ENCODE measurements at regions not wholly inside any gene's neighbourhood (a gene's known extent, or its start where the extent isn't known, plus 50 kb on each side); places are given as distances from the start of the nearest gene placed in this dataset.

DNA sequence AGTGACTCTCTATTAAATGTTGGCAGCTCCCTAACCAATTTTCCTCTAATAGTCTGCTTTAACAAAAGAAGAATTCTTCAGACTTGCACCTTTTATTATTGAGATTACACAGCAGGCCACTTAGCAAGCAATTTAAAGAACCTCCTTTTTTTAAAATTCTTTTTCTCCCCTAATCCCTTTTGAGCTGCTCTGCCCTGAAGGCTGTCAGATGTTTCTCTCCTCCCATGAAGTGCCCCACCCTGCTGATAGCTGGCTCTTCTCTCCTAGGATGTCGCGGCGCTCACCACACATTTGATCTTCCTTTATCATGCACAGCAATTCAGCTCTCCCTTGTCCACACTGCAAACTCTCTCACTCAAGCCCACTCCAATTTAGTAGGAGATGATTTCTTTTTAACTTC is 1471.1 kb upstream of the ACO1 start:
- H2AFZ ChIP-seq (ENCODE audit: low read length) = no peak overlapping the region
- TF ChIP-seq, protein P1, sequence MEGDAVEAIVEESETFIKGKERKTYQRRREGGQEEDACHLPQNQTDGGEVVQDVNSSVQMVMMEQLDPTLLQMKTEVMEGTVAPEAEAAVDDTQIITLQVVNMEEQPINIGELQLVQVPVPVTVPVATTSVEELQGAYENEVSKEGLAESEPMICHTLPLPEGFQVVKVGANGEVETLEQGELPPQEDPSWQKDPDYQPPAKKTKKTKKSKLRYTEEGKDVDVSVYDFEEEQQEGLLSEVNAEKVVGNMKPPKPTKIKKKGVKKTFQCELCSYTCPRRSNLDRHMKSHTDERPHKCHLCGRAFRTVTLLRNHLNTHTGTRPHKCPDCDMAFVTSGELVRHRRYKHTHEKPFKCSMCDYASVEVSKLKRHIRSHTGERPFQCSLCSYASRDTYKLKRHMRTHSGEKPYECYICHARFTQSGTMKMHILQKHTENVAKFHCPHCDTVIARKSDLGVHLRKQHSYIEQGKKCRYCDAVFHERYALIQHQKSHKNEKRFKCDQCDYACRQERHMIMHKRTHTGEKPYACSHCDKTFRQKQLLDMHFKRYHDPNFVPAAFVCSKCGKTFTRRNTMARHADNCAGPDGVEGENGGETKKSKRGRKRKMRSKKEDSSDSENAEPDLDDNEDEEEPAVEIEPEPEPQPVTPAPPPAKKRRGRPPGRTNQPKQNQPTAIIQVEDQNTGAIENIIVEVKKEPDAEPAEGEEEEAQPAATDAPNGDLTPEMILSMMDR (IDR thresholded peaks at IDR 0.05; ENCODE audit: low read length) = no peak
- no peak for TF ChIP-seq EZH2 (IDR thresholded peaks at IDR 0.05; ENCODE audit: borderline replicate concordance, low read length)
- no peaks in the 10 kb centered on the region for H3F3A ChIP-seq (ENCODE audit: insufficient read depth, low read length)
- no peak overlapping the region for H3K4me3 ChIP-seq (ENCODE audit: low read depth, low read length, poor library complexity, severe bottlenecking)
- H3K27me3 ChIP-seq (ENCODE audit: insufficient read depth, low read length) = no peaks in the 10 kb centered on the region
- no peak overlapping the region for H3K27ac ChIP-seq (ENCODE audit: low read depth, low read length, poor library complexity, severe bottlenecking)
- no peak overlapping the region for H3K9ac ChIP-seq (ENCODE audit: low read length)
- H3K79me2 ChIP-seq (ENCODE audit: insufficient read depth, low read length) = no peaks in the 10 kb centered on the region
- no peaks in the 10 kb centered on the region for H3K4me1 ChIP-seq (ENCODE audit: insufficient read depth, low read length, severe bottlenecking)
- H3K4me2 ChIP-seq (ENCODE audit: low read length) = no peak overlapping the region
- no peaks in the 10 kb centered on the region for H4K20me1 ChIP-seq (ENCODE audit: insufficient read depth, low read length)
- no peaks in the 10 kb centered on the region for H3K9me3 ChIP-seq (ENCODE audit: low read length)
- no peaks in the 10 kb centered on the region for H3K9me2 ChIP-seq (ENCODE audit: low read depth, low read length)
- no peaks in the 10 kb centered on the region for H3K36me3 ChIP-seq (ENCODE audit: insufficient read depth, low read length)

DNA sequence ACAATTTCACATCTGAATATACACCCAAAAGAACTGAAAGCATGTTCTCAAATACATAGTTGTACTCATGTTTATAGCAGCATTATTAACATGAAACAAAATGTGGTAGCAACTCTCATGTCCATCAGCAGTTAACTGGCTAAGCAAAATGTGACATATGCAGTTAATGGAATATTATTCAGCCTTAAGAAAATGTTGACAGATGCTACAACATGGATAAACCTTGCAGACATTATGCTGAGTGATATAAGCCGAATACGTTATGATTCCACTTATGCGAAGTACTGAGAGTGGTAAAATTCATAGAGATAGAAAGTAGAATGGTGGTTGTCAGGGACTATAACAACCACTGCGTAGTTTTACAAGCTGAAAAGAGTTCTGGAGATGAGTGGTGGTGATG is 1469.0 kb upstream of the ACO1 start:
- Histone ChIP-seq H4K20me1 (ENCODE audit: insufficient read depth, low read length) (no peaks in the 10 kb centered on the region), H3K4me3 (ENCODE audit: low read depth, low read length, poor library complexity, severe bottlenecking) (no peak overlapping the region)

DNA sequence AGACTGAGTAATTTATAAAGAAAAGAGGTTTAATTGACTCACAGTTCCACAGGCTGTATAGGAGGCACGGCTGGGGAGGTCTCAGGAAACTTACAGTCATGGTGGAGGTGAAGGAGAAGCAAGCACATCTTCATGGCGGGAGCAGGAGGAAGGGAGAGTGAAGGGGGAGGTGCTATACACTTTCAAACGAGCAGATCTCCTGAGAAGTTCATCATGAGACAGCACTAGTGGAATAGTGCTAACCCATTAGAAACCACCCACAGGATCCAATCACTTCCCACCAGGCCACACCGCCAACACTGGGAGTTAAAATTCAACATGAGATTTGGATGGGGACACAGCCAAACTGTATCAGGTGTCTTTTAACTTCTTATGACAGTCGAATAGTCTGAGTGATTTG is 1459.3 kb upstream of the ACO1 start:
- no peaks in the 10 kb centered on the region for H3K27me3 ChIP-seq (ENCODE audit: insufficient read depth, low read length)
- no peaks in the 10 kb centered on the region for H4K20me1 ChIP-seq (ENCODE audit: insufficient read depth, low read length)
- H3K79me2 ChIP-seq (ENCODE audit: insufficient read depth, low read length) = no peaks in the 10 kb centered on the region
- H3K9me2 ChIP-seq (ENCODE audit: low read depth, low read length) = no peaks in the 10 kb centered on the region
- no peak overlapping the region for H3K9ac ChIP-seq (ENCODE audit: low read length)
- H2AFZ ChIP-seq (ENCODE audit: low read length) = no peak overlapping the region
- TF ChIP-seq, protein P1 (IDR thresholded peaks at IDR 0.05; ENCODE audit: low read length) = no peak
- TF ChIP-seq EZH2 (IDR thresholded peaks at IDR 0.05; ENCODE audit: borderline replicate concordance, low read length) = no peak
- no peak overlapping the region for H3K4me3 ChIP-seq (ENCODE audit: low read depth, low read length, poor library complexity, severe bottlenecking)
- no peaks in the 10 kb centered on the region for H3F3A ChIP-seq (ENCODE audit: insufficient read depth, low read length)
- H3K9me3 ChIP-seq (ENCODE audit: low read length) = no peaks in the 10 kb centered on the region
- no peak overlapping the region for H3K27ac ChIP-seq (ENCODE audit: low read depth, low read length, poor library complexity, severe bottlenecking)
- no peak overlapping the region for H3K4me2 ChIP-seq (ENCODE audit: low read length)
- H3K4me1 ChIP-seq (ENCODE audit: insufficient read depth, low read length, severe bottlenecking) = no peaks in the 10 kb centered on the region
- H3K36me3 ChIP-seq (ENCODE audit: insufficient read depth, low read length) = no peaks in the 10 kb centered on the region

More for the DNA sequence above, 1469.0 kb upstream of the ACO1 start:
- H3K9ac ChIP-seq (ENCODE audit: low read length) = no peak overlapping the region
- no peaks in the 10 kb centered on the region for H3K79me2 ChIP-seq (ENCODE audit: insufficient read depth, low read length)
- no peaks in the 10 kb centered on the region for H3K9me3 ChIP-seq (ENCODE audit: low read length)
- no peak overlapping the region for H3K27ac ChIP-seq (ENCODE audit: low read depth, low read length, poor library complexity, severe bottlenecking)
- no peak overlapping the region for H2AFZ ChIP-seq (ENCODE audit: low read length)
- H3K27me3 ChIP-seq (ENCODE audit: insufficient read depth, low read length) = no peaks in the 10 kb centered on the region
- no peaks in the 10 kb centered on the region for H3K36me3 ChIP-seq (ENCODE audit: insufficient read depth, low read length)
- H3K4me2 ChIP-seq (ENCODE audit: low read length) = no peak overlapping the region
- H3F3A ChIP-seq (ENCODE audit: insufficient read depth, low read length) = no peaks in the 10 kb centered on the region
- no peaks in the 10 kb centered on the region for H3K4me1 ChIP-seq (ENCODE audit: insufficient read depth, low read length, severe bottlenecking)
- TF ChIP-seq EZH2 (IDR thresholded peaks at IDR 0.05; ENCODE audit: borderline replicate concordance, low read length) = no peak
- TF ChIP-seq, protein P1 (IDR thresholded peaks at IDR 0.05; ENCODE audit: low read length) = no peak
- no peaks in the 10 kb centered on the region for H3K9me2 ChIP-seq (ENCODE audit: low read depth, low read length)
